ENCODE measurements at regions not wholly inside any gene's neighbourhood (a gene's known extent, or its start where the extent isn't known, plus 50 kb on each side); places are given as distances from the start of the nearest gene placed in this dataset.
"Not testable (repeated sequence)": the region's sequence is repeated elsewhere in the genome, so short reads cannot be mapped to it uniquely, and the experiment has no call there.

DNA sequence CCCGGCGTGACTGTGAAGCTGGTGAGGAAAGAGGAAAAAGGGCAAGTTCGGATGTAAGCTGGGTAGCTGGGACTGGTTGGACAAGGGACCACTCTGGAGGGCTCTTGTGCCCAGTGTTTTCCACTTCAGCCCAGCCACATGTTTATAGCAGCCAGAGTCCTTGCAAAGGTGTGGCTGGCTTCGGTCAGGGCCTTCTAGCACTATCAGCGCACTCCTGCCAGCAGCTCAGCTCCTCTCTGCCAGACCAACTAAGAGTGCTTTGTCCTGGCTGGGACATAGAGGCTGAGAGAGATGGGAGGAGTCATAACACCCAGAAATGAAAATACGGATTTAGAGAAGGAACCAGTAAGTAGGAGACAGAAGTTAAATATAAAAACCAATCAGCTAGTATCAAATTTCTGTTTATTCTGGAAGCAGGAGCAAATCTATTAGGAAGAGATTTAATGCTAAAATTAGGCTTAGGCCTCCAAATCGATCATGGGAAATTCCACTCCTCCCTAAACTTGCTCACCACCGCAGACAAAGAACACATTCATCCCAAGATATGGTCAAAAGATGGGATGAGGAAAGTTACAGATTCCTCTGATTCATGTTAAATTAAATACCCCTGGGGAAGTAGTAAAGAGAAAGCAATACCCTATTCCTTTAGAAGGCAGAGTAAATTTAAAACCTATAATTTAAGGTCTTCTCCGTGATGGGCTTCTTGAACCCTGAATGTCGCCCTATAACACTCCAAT lies 135.0 kb downstream of the RALA start:
- DNase-seq = no peak

GRCh38 chr7:39761449-39761848 lies 138.1 kb downstream of the RALA start:
- no peak for DNase-seq

DNA sequence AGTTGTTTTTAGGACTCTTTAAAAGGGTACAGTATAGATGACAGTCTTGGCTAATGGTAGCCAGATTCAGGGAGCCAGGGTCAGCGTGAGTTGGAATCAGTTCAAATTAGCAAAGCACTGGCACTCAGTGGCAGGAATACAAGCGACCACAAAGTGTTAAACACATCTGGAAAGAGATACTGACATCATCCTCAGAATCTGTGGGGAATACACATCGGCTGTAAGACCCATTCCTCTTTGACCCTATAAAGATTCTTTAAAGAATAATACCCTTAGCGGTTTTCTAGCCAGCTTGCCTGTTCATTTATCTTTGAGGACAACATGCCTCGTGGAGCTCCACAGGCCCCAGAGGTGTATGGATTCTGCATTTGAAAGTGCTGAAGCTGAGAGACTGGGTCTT lies 139.1 kb downstream of the RALA start:
- DNase-seq = not testable (repeated sequence)

DNA sequence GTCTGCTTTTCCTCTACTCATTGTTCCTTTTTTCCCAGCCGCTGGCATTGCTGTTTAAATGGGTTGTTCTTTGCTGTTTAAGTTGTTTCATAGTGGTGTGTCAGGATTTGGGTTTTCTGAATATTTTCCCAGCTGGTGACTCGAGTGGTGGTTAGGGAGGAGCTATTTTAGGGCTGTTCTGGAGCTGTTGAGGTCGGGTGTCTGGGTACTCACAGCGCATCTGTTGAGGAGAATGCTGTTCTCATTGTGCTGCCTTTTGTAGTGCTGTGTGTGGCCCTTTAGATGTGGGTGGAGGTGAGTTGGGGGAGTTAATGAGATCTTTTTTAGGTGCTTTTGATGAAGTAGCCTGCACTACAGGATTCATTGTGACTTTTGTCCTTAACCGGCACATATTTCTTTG lies 139.5 kb downstream of the RALA start:
- not testable (repeated sequence) for DNase-seq

DNA sequence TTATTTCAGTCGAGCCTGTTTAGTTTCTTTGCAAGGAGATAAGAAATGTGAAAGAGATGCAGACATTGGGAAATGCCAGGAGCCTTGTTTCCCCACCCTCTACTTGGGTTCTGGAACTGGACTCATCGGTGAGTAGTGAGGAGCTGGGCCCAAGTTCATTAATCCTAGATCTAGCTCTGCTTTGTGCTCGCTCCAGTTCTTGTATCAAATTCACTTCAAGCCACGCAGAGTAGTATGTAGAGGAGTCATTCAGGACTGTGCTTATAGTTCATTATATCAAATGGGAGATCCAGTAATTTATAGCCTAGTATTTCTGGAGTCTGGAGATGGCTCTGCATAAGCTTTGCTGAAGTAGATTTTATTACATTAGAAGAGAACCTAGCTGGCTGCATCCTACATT lies 142.5 kb downstream of the RALA start:
- not testable (repeated sequence) for DNase-seq

DNA sequence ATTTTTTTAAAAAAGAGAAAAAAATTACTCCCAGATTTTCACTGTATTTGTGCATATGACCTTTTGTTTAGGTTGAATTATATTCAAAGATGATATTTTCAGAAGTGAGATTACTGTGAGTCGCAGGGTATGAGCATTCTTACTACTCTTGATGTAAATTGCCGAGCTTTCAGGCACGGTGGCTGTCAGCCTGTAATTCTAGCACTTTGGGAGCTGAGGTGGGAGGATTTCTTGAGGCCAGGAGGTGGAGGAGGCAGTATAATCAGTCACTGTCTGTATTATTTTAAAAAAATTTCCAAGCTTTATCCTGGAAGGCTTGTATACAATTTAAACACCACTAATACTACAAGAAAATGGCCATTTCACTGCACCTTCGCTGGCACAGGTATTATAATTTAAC lies 145.1 kb downstream of the RALA start:
- not testable (repeated sequence) for DNase-seq

- DNase-seq = not testable (repeated sequence)
Observed at GRCh38 chr7:39774341-39774851, 151.0 kb downstream of the RALA start.

- DNase-seq = not testable (repeated sequence)
Observed at GRCh38 chr7:39781557-39781956, 158.2 kb downstream of the RALA start.

DNA sequence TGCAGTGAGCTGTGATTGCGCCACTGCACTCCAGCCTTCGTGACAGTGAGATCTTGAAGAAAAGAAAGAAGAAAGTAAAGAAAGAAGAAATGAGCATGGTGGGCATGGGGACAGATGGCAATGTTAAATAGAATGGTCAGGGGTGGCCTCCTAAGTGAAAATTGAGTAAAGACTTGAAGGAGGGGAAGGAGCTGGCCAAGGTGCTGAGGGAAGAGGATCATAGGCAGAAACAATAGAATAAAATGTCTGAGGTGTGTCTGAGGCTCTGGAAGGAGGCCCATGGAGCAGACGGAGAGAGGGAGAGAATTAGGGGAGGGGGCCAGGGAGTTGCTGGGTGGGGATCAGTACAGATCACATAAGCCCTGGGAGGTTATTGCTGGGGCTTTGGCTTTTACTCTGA lies 163.1 kb downstream of the RALA start:
- not testable (repeated sequence) for DNase-seq

GRCh38 chr7:39791035-39791434 lies 159.0 kb upstream of the CDK13 start:
- DNase-seq = not testable (repeated sequence)

DNA sequence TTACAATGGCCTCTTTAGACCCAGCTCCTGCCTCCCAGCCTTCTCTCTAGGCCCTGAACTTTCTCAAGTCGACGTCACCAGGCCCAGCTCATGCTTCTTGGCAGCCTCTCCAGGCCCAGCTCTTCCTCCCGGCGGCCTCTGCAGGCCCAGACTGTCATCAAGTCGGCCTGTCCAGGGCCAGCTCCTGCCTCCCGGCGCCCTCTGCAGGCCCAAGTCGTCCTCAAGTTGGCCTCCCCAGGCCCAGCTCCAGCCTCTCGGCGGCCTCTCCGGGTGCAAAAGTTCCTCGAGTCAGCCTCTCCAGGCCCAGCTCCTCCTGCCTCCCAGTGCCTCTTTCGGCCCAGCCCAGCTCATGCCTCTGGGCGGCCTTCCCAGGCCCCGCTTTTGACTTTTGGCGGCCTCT lies 158.1 kb upstream of the CDK13 start:
- DNase-seq = not testable (repeated sequence)

DNA sequence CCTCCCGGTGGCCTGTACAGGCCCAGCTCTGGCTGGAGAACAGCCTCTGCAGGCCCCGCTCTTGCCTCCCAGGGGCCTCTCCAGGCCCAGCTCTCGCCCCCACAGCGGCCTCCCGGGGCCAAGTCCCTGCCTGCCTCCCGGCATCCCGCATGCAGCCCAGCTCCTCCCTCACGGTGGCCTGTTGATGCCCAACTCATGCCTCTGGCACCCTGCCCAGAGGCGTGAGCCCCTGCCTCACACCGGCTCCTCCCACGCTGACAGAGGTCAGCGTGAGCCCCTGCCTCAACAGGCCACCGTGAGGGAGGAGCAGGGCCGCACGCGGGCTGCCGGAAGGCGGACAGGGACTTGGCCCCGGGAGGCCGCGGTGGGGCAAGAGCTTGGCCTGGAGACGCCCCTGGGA lies 157.0 kb upstream of the CDK13 start:
- DNase-seq = not testable (repeated sequence)

DNA sequence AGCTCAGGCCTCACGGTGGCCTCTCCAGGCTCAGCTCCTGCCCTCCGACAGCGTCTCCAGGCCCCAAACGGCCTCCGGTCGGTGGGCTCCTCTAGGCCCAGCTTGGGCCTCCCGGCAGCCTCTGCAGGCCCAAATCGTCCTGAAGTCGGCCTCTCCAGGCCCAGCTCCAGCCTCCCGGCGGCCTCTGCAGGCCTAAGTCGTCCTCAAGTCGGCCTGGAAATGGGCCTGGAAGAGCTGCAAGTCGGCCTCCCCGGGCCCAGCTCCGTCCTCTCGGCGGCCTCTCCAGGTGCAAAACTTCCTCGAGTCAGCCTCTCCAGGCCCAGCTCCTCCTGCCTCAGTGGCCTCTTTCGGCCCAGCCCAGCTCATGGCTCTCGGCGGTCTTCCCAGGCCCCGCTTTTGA lies 156.2 kb upstream of the CDK13 start:
- DNase-seq = not testable (repeated sequence)

GRCh38 chr7:39796947-39797346 lies 153.1 kb upstream of the CDK13 start:
- not testable (repeated sequence) for DNase-seq

GRCh38 chr7:39798077-39798476 lies 152.0 kb upstream of the CDK13 start:
- DNase-seq = not testable (repeated sequence)

DNA sequence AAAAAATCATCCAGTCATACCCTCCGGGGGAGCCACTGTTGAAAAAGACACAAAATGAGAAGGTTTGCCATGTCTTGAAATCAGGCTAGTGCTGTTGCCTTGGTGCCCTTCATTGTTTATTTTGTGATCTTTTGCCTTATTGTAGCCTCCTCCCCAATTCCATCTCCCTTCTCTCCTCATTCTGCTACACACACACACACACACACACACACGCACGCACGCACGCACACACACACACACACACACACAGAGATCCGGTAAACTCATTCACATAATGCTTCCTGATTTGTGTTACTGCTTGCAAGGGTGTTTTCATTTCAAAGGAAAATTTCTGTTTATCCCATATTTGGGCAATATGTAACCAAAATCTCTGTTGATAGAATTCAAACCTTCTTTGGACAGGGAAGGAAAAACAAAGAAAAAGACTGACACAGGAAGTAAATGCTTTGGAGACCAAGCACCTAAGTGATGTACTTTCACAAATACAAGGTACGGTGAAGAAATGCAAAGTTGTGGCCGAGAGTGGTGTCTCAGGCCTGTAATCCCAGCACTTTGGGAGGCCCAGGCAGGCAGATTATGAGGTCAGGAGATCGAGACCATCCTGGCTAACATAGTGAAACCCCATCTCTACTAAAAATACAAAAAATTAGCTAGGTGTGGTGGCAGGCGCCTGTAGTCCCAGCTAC lies 141.1 kb upstream of the CDK13 start:
- no peak for DNase-seq

- DNase-seq = no peak
Observed at GRCh38 chr7:39810204-39810642, 139.8 kb upstream of the CDK13 start.

GRCh38 chr7:39810710-39811109 lies 139.3 kb upstream of the CDK13 start:
- no peak for DNase-seq

- peak; percentile 23 for DNase-seq
Observed at GRCh38 chr7:39811161-39811614, 138.9 kb upstream of the CDK13 start.

GRCh38 chr7:39816462-39817060 lies 133.5 kb upstream of the CDK13 start:
- DNase-seq = no peak

- no peak for DNase-seq
Observed at GRCh38 chr7:39819514-39819913, 130.5 kb upstream of the CDK13 start.

- DNase-seq = no peak
Observed at GRCh38 chr7:39824456-39825200, 125.4 kb upstream of the CDK13 start.
